Stimulated activated memory B cell treated with anti-CD40 and anti-IgM and Interleukin-4, amounts not matched to agents 10 μg/mL and 1 μg/mL and 100 μg/mL, for 72 hours (primary cell): ENCODE measurements at regions not wholly inside any gene's neighbourhood (a gene's known extent, or its start where the extent isn't known, plus 50 kb on each side); places are given as distances from the start of the nearest gene placed in this dataset.

Source experiments
- ATAC-seq: fragments of 150-1000 bp; cut with Tn5 transposase; 2 replicates; pipeline ENCODE4 v1.10.0; 2021
- H3K27ac Mint-ChIP-seq: one replicate; pipeline ENCODE4 v1.8.0; 2022; ENCODE audit warnings: mild to moderate bottlenecking, mixed read lengths
- H3K27me3 Mint-ChIP-seq: one replicate; pipeline ENCODE4 v1.8.0; 2022; ENCODE audit warnings: mixed read lengths
- H3K36me3 Mint-ChIP-seq: one replicate; pipeline ENCODE4 v1.8.0; 2022; ENCODE audit warnings: mixed read lengths
- H3K4me1 Mint-ChIP-seq: one replicate; pipeline ENCODE4 v1.8.0; 2022; ENCODE audit warnings: mixed read lengths
- H3K4me3 Mint-ChIP-seq: one replicate; pipeline ENCODE4 v1.8.0; 2022; ENCODE audit warnings: mild to moderate bottlenecking, moderate library complexity, mixed read lengths
- H3K9me3 Mint-ChIP-seq: one replicate; pipeline ENCODE4 v1.8.0; 2022; ENCODE audit warnings: mixed read lengths

DNA sequence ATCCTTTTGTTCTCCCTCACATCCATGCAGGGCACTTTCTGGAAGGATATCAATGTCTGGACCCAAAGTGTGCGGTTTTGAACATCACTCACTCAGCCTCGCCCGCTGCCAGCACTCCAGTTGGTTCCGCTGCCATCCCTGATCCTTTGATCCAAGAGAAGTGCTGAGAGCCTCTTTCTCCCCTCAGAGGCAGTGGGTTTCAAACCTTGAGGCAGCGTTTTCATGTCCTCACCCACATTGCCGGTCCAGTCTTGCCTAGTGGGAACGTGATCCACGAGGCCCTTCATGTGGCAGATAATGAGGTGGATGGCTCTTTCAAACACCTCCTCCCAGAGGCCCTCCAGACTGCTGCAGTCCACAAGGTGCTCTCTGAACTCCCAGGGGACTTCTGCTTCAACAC lies 122.2 kb downstream of the ACTL8 start:
- no peaks in the 10 kb centered on the region for H3K4me1 Mint-ChIP-seq
- no peak overlapping the region for H3K4me3 Mint-ChIP-seq
- H3K27ac Mint-ChIP-seq = no peak overlapping the region
- no peak for ATAC-seq
- H3K36me3 Mint-ChIP-seq = no peaks in the 10 kb centered on the region
- H3K27me3 Mint-ChIP-seq = peaks cover 17% of the 10 kb centered on the region
- no peaks in the 10 kb centered on the region for H3K9me3 Mint-ChIP-seq

DNA sequence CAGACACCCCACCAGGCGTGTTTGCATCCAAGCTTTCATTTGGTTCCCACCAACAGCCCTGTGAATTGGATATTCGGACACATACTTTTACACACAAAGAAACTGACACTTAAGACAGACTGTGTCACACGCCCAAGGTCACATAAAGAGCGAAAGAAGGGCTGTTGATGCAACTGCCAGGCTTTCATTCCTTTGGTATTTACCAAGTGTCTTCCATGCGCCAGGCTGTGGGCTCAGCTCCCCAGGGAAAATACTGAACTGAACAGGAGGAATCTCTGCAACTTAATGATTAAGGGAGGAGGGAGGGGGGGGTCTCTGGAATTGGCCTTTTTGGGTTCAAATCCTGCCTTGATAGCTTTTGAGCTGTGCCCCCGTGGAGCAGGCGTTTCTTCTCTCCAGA lies 122.8 kb downstream of the ACTL8 start:
- no peaks in the 10 kb centered on the region for H3K9me3 Mint-ChIP-seq
- H3K27ac Mint-ChIP-seq = no peak overlapping the region
- H3K27me3 Mint-ChIP-seq = peaks cover 17% of the 10 kb centered on the region
- no peak overlapping the region for H3K4me3 Mint-ChIP-seq
- H3K4me1 Mint-ChIP-seq = no peaks in the 10 kb centered on the region
- ATAC-seq = no peak
- no peaks in the 10 kb centered on the region for H3K36me3 Mint-ChIP-seq

DNA sequence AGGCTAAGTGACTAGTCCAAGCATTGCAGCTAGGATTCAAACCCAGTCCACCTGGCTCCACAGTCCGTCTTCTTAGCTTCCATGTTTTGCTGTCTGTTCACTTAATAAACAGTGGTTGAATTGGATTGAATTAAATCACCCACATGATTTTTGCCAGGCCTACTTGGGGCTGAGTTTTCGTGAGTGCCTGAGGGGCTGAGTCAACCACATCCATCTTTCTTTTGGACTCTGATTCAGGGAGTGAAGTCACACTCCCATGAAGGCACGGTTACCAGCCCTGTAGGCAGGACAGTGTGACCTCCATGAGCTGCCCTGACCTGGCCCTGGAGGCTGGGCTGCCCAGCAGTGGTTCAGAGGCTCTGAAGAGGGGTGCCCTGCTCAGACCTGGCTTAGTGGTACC lies 123.7 kb downstream of the ACTL8 start:
- H3K27me3 Mint-ChIP-seq = peaks cover 17% of the 10 kb centered on the region
- no peak overlapping the region for H3K27ac Mint-ChIP-seq
- no peak overlapping the region for H3K4me3 Mint-ChIP-seq
- ATAC-seq = no peak
- no peaks in the 10 kb centered on the region for H3K36me3 Mint-ChIP-seq
- no peaks in the 10 kb centered on the region for H3K4me1 Mint-ChIP-seq
- peaks cover 2% of the 10 kb centered on the region for H3K9me3 Mint-ChIP-seq

DNA sequence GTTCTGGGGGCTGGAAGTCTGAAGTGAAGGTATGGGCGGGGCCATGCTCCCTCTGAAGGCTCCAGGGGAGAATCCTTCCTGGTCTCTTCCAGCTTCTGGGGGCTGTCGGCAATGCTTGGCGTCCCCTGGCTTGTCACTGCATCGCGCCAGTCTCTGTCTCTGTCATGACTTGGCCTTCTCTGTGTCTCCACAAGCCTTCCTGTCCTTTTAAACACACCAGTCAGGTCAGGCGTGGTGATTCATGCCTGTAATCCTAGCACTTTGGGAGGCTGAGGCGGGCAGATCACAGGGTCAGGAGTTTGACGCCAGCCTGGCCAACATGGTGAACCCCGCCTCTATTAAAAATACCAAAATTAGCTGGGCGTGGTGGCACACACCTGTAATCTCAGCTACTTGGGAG lies 125.3 kb downstream of the ACTL8 start:
- Mint-ChIP-seq H3K4me3 (no peak overlapping the region), H3K27me3 (peaks cover 17% of the 10 kb centered on the region), H3K36me3 (no peaks in the 10 kb centered on the region), H3K27ac (no peak overlapping the region), H3K9me3 (peaks cover 2% of the 10 kb centered on the region), H3K4me1 (no peaks in the 10 kb centered on the region)
- ATAC-seq = no peak

DNA sequence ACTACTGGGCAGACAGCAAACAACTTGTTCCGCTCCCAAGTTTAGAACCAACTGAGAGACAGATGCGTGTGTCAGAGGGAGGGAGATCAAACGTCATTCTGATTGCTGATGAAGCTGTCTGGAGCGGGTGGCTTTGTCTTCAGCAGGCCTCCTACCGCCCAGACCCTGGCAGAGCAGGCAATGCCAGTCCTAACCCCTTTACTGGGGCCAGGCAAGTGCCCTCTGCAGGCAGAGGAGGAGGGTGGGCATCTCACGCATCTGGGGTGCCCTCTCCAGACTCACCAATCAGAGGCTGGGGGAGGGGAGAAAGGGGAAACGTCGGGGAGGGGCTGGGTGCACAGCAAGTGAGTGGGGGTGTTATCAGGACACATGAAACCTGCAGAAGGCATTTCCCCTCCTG lies 126.6 kb downstream of the ACTL8 start:
- no peak for ATAC-seq
- H3K4me1 Mint-ChIP-seq = no peaks in the 10 kb centered on the region
- no peak overlapping the region for H3K4me3 Mint-ChIP-seq
- peaks cover 2% of the 10 kb centered on the region for H3K9me3 Mint-ChIP-seq
- H3K27me3 Mint-ChIP-seq = peaks cover 17% of the 10 kb centered on the region
- H3K27ac Mint-ChIP-seq = no peak overlapping the region
- H3K36me3 Mint-ChIP-seq = no peaks in the 10 kb centered on the region

DNA sequence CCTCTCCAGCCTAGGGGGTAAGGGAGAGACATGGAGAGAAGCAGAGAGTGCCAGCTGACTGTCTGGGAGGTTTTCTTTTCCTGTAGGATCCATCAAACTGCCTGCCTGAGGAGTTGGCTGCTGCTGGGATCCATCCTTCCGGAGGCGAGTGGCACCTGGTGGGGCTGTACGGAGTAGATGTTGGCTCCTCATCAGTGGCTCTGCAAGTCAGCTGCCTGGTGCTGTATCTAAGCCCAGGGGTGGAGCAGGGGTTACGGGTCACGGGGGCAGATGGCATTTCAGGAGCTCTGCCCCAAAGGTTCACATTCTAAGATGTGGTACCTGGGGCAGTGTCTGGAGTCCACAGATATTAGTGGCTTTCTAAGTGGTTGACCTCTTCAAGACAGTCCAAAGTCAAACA lies 128.0 kb downstream of the ACTL8 start:
- no peaks in the 10 kb centered on the region for H3K4me1 Mint-ChIP-seq
- peaks cover 2% of the 10 kb centered on the region for H3K9me3 Mint-ChIP-seq
- ATAC-seq = no peak

GRCh38 chr1:17883662-17884395 lies 128.7 kb downstream of the ACTL8 start:
- Mint-ChIP-seq H3K36me3 (no peaks in the 10 kb centered on the region), H3K27me3 (peaks cover 27% of the 10 kb centered on the region), H3K9me3 (peaks cover 2% of the 10 kb centered on the region), H3K27ac (no peak overlapping the region), H3K4me1 (no peaks in the 10 kb centered on the region), H3K4me3 (no peak overlapping the region)
- no peak for ATAC-seq

More for the DNA sequence above, 128.0 kb downstream of the ACTL8 start:
- H3K36me3 Mint-ChIP-seq = no peaks in the 10 kb centered on the region
- H3K4me3 Mint-ChIP-seq = no peak overlapping the region
- H3K27ac Mint-ChIP-seq = no peak overlapping the region
- peaks cover 25% of the 10 kb centered on the region for H3K27me3 Mint-ChIP-seq

- H3K4me3 Mint-ChIP-seq = no peak overlapping the region
- H3K9me3 Mint-ChIP-seq = peaks cover 2% of the 10 kb centered on the region
- ATAC-seq = no peak
- H3K27me3 Mint-ChIP-seq = peaks cover 29% of the 10 kb centered on the region
- H3K4me1 Mint-ChIP-seq = no peaks in the 10 kb centered on the region
- H3K36me3 Mint-ChIP-seq = no peaks in the 10 kb centered on the region
- no peak overlapping the region for H3K27ac Mint-ChIP-seq
Observed at GRCh38 chr1:17885663-17886320, 130.7 kb downstream of the ACTL8 start.

DNA sequence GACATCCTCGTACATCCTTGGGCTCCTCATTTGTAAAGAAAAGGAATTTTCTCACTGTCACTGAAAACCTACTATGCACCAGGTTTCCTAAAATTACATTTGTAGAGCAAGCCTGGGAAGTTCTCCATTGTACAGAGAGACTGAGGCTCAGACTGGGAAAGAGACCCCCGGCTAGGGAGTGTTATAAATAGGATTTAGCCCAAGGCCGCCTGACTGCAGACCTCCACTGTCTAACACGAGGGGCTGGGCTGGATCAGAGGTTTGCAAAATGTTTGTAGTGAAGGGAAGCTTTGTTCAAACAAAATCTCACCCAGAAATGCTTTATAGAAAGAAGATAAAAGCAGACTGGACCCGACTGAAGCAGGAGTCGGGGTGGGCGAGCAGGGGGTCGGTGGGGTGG lies 131.3 kb downstream of the ACTL8 start:
- Mint-ChIP-seq H3K27ac (no peak overlapping the region), H3K27me3 (peaks cover 31% of the 10 kb centered on the region), H3K4me3 (no peak overlapping the region), H3K4me1 (no peaks in the 10 kb centered on the region), H3K36me3 (no peaks in the 10 kb centered on the region), H3K9me3 (peaks cover 2% of the 10 kb centered on the region)
- no peak for ATAC-seq

DNA sequence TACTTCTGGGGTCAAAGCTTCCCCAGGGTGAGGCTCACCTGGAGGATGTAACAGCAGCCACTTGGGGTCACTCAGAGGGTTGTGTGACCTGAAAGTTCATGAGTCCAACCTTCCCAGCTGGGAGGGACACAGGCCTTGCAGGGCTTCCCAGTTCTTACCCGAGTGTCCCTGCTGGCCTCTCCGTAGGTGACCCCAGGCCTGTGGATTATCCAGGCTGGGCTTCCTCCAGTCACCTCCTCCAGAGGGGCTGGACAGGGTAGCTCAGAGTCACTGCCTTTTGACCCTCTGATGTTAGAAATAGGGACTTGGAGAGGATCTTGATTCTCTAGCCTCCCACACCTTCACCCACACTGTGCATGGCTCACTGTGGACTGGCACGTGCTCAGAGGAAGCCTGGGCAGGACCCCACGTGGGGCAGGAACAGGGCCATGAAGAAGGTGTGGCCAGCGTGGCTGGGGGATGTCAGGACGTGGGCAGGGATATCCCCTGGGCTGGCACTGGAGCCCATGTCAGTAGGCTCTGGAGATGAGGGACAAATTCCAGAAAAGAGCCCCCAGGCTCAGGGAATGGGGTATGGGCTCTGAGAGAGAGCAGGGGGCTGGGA lies 131.8 kb downstream of the ACTL8 start:
- H3K36me3 Mint-ChIP-seq = no peaks in the 10 kb centered on the region
- H3K4me3 Mint-ChIP-seq = no peak overlapping the region
- H3K27ac Mint-ChIP-seq = no peak overlapping the region
- H3K4me1 Mint-ChIP-seq = no peaks in the 10 kb centered on the region
- peaks cover 28% of the 10 kb centered on the region for H3K27me3 Mint-ChIP-seq
- peaks cover 2% of the 10 kb centered on the region for H3K9me3 Mint-ChIP-seq
- no peak for ATAC-seq

GRCh38 chr1:17887661-17888371 lies 132.7 kb downstream of the ACTL8 start:
- peaks cover 2% of the 10 kb centered on the region for H3K9me3 Mint-ChIP-seq
- no peak overlapping the region for H3K4me3 Mint-ChIP-seq
- ATAC-seq = no peak
- no peaks in the 10 kb centered on the region for H3K36me3 Mint-ChIP-seq
- no peaks in the 10 kb centered on the region for H3K4me1 Mint-ChIP-seq
- peaks cover 28% of the 10 kb centered on the region for H3K27me3 Mint-ChIP-seq
- H3K27ac Mint-ChIP-seq = no peak overlapping the region

DNA sequence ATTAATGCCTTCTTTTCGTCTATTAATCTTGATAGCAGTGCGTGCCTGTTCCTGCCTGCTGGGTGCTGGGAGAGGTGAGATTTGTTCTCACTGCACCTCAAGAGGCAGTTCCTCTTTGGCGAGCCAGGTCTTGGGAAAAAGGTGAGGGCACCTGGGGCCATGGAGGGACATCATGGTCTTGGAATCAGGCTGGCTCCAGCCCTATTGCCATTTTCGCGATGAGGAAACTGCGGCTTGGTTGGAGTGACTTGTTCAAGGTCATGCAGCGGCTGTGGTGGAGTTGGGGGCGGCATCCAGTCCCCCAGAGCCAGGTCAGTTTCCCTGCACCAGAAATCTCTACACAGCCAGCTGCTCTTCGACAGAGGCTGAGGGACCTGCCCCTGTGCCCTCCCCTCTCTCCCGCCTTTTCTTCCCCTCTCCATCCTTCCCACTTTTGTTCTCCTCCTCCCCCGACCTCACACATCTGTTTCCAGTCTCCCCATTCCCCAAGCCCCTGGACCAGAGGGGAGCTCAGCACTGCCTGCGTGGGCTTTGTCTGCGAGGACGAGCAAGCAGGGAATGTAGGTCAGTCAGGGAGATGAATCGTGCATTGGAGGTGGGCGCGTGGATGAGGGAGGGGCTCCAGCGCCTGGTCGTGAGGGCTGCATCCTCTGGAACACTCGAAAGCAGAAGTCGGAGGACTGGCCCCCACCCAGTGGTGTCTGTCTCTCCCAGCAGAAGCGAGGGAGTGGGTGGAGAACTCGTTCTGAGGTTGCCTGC lies 135.1 kb downstream of the ACTL8 start:
- Mint-ChIP-seq H3K27me3 (peaks cover 38% of the 10 kb centered on the region), H3K4me1 (no peaks in the 10 kb centered on the region), H3K9me3 (no peaks in the 10 kb centered on the region), H3K27ac (no peak overlapping the region), H3K36me3 (no peaks in the 10 kb centered on the region), H3K4me3 (no peak overlapping the region)
- ATAC-seq = no peak

DNA sequence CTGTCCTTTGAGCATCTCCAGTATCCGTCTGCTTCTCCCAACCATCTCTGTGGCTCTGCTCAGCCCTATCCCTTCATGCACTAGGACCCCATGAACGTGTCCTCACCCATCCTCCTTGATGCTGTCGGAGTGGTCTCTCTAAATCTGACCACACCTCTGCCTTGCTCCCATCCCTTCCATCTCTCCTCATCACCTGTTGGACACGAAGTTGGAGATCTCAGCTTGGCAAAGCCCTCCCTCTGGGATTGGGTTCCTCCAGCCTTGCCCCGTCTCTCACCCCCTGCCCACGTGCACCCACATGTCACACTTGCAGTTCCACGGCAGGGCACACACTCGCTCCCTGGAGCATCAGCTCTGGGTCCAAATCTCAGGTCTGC lies 135.7 kb downstream of the ACTL8 start:
- Mint-ChIP-seq H3K27me3 (peaks cover 44% of the 10 kb centered on the region), H3K4me1 (no peaks in the 10 kb centered on the region), H3K36me3 (no peaks in the 10 kb centered on the region), H3K9me3 (no peaks in the 10 kb centered on the region), H3K27ac (no peak overlapping the region), H3K4me3 (no peak overlapping the region)
- no peak for ATAC-seq

DNA sequence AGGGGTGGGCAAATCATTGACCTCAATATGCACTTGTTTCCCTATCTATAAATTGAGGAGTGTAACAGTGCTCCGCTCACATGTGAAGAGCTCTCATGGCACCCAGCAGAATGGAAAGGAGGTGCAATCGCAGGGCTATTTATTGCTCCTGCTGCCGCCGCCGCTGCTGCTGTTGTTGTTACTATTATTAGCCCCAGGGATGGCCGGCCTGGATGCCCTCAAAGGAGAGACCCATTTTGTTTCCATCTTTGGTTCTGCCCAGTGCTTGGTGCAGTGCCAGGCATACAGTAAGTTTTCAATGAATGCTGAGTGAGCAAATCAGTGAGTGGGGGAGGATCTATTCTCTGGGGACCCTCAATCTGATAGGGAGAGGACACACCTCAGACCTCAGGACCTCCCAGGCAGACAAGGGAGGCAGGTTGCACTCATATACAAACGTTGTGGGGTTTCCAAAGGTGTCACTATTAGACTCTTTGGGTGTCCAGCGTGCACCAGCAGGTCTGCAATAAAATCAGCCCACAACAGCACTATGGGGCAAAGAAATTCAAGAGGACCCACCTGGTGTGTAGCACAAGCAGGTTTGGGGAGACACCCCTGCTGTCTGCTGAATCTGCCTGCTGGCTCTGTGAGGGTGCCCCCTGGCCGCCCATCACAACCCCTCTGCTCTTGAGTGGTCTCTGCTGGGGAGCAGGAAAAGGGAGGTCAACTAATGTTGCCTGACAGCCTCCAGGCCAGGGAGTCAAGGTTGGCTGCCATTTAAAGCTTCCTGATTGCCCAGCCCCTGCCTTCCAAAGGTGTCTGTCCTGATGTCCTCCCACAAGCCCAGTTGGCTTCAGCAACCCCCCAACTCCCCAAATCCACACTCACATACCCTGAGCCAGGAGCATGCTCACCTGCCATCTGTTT lies 136.3 kb downstream of the ACTL8 start:
- H3K4me1 Mint-ChIP-seq = no peaks in the 10 kb centered on the region
- H3K36me3 Mint-ChIP-seq = no peaks in the 10 kb centered on the region
- no peak overlapping the region for H3K4me3 Mint-ChIP-seq
- H3K27ac Mint-ChIP-seq = no peak overlapping the region
- H3K9me3 Mint-ChIP-seq = no peaks in the 10 kb centered on the region
- H3K27me3 Mint-ChIP-seq = peaks cover 50% of the 10 kb centered on the region
- no peak for ATAC-seq
